T-helper 17 cell (primary cell): ENCODE measurements at regions not wholly inside any gene's neighbourhood (a gene's known extent, or its start where the extent isn't known, plus 50 kb on each side); places are given as distances from the start of the nearest gene placed in this dataset.
"Not testable (repeated sequence)": the region's sequence is repeated elsewhere in the genome, so short reads cannot be mapped to it uniquely, and the experiment has no call there.

Experiments used
- ATAC-seq: fragments of 150-1000 bp; cut with Tn5 transposase; 2 replicates; pipeline ENCODE4 v1.10.0; 2021; ENCODE audit warnings: mild to moderate bottlenecking, moderate library complexity
- DNase-seq, 3 donors: peaks; one replicate each; pipeline versions ENCODE4 v3.0.0 to v3.0.0-alpha.2; 2020 to 2021
- H3K9me3 ChIP-seq: one replicate; pipeline ENCODE4 v1.7.0; 2013; ENCODE audit warnings: low read length, mild to moderate bottlenecking; ENCODE audit not compliant: control insufficient read depth, poor library complexity, severe bottlenecking
- H3K27ac Mint-ChIP-seq: one replicate; pipeline ENCODE4 v1.8.0; 2022; ENCODE audit warnings: mild to moderate bottlenecking, moderate library complexity, mixed read lengths
- H3K27me3 Mint-ChIP-seq: one replicate; pipeline ENCODE4 v1.8.0; 2022; ENCODE audit warnings: mixed read lengths
- H3K36me3 Mint-ChIP-seq: one replicate; pipeline ENCODE4 v1.8.0; 2022; ENCODE audit warnings: low read depth, mixed read lengths
- H3K4me1 Mint-ChIP-seq: one replicate; pipeline ENCODE4 v1.8.0; 2022; ENCODE audit warnings: mild to moderate bottlenecking, mixed read lengths
- H3K4me3 Mint-ChIP-seq: one replicate; pipeline ENCODE4 v1.8.0; 2022; ENCODE audit warnings: mild to moderate bottlenecking, moderate library complexity, mixed read lengths

DNA sequence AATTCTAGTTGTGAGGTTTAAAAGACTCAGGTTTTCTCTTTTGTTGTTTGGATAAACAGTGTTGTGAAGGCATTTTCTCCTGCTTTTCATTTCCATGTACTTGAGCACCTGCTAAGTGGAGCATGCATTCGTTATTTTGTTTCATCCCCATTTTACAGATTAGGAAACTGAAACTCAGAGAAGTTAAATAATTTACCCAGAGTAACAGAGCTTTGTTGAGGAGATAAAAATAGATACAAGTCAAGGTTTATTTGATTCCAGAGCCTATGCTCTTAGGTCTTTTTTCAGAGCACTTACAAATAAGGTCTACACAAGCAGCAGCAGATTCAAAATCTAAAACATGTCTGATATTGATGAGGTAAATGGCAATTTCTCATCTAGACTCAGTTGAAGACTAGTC is 254.7 kb upstream of the PTBP2 start:
- Mint-ChIP-seq H3K4me1 (no peaks in the 10 kb centered on the region), H3K36me3 (no peaks in the 10 kb centered on the region), H3K4me3 (no peak overlapping the region), H3K27me3 (no peaks in the 10 kb centered on the region), H3K27ac (no peak overlapping the region)
- H3K9me3 ChIP-seq, result no peaks in the 10 kb centered on the region
- DNase-seq (no peak), ATAC-seq (no peak)

DNA sequence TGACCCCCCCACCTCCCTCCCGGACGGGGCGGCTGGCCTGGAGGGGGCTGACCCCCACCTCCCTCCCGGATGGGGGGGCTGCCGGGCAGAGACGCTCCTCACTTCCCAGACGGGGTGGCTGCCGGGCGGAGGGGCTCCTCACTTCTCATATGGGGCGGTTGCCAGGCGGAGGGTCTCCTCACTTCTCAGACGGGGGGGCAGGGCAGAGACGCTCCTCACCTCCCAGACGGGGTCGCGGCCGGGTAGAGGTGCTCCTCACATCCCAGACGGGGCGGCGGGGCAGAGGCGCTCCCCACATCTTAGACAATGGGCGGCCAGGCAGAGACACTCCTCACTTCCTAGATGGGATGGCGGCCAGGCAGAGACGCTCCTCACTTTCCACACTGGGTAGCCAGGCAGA is 251.9 kb upstream of the PTBP2 start:
- not testable (repeated sequence) for H3K27me3 Mint-ChIP-seq, H3K4me1 Mint-ChIP-seq, DNase-seq

DNA sequence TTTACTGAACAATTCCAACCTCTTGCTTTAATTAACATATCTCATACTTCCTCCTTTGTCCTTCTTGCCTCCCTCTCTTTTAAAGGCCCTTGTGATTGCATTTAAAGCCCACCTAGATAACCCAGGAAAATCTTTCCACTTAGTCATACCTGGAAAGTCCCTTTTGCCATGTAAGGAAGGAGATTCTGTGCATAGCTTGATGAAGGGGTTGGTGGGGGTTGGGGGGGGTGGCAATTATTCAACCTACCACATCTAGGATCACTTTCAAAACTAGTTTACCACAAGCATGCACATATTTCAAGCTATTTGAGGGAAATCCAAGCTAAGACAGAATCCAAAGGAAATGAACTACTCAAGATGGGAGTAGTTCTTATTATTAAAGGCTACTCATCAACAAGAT is 249.1 kb upstream of the PTBP2 start:
- Mint-ChIP-seq H3K27me3 (no peaks in the 10 kb centered on the region), H3K27ac (no peak overlapping the region), H3K4me1 (no peaks in the 10 kb centered on the region), H3K36me3 (no peaks in the 10 kb centered on the region), H3K4me3 (no peak overlapping the region)
- no peak for ATAC-seq
- no peak for DNase-seq
- H3K9me3 ChIP-seq, result no peaks in the 10 kb centered on the region

More for the DNA sequence above, 251.9 kb upstream of the PTBP2 start:
- not testable (repeated sequence) for H3K36me3 Mint-ChIP-seq, H3K4me3 Mint-ChIP-seq, ATAC-seq, H3K9me3 ChIP-seq, H3K27ac Mint-ChIP-seq

DNA sequence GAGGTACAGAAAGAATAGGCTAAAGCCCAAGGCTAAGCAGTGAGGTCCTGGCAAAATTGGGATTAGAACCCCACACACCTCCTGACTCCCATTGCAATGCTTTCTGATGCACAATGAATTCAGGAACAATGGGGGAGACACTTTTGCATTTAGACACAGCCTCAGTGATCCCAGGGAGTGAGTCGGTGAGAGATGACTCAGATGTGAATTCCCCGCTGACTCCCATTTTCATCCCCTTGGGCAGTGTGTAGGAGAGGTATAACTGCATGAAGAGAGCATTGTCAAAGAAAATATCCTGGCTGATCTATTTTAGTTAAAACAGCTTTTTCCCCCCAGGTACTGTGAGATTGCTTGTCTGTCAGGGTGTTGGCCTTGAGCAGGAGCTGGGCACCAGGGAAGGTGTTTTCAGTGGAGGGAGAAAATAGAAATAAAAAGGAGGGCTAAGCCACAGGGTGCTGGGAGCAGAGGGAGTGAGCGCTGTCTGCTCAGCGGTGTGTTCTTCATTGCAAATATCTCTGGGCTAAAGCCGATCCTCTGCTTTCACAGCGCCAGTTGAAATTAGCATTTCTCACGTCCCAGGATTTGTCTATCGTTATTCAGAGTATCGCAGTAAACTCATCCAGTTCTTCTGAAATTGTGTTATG is 247.7 kb upstream of the PTBP2 start:
- no peaks in the 10 kb centered on the region for H3K36me3 Mint-ChIP-seq
- DNase-seq, result no peak
- H3K27ac Mint-ChIP-seq, result no peak overlapping the region
- no peak for ATAC-seq
- no peaks in the 10 kb centered on the region for H3K9me3 ChIP-seq
- no peaks in the 10 kb centered on the region for H3K4me1 Mint-ChIP-seq
- no peaks in the 10 kb centered on the region for H3K27me3 Mint-ChIP-seq
- H3K4me3 Mint-ChIP-seq, result no peak overlapping the region

DNA sequence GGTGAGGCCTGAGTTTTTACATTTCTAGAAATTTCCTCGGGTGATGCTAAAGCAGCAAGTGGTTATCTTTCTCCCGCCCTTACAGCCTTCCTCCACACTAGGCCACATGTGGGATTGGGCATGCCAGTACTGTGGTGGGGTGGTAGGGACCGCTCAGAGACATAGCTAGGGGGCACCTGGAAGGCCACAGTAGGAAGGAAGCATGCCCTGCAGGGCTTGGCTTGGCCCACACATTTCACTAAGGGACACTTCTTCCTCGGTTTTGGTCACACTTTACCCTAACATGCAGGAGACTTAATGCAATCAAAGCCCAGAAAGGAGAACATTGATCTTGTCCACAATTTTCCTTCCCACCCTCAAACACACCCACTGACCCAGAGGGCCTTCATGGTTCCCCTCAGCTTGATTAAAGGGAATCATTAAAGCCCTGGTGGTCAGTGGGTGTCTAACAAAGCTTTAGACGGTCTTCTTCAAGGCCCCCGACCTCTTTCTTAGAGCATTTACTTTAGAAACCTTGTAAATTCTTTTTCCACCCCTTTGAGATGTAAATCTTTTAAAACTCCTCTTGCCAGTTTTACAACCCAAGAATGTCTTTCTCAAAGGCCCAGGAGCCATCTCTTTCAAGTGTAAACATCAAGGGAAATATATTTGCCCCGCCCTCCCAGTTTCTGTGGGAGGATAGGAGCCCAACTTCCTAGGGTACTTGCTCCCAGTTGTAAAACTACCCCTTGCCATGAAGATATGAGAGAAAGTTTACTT is 246.4 kb upstream of the PTBP2 start:
- ATAC-seq, result no peak
- no peak for DNase-seq
- no peaks in the 10 kb centered on the region for H3K27me3 Mint-ChIP-seq
- H3K4me3 Mint-ChIP-seq, result no peak overlapping the region
- H3K9me3 ChIP-seq, result no peaks in the 10 kb centered on the region
- no peak overlapping the region for H3K27ac Mint-ChIP-seq
- no peaks in the 10 kb centered on the region for H3K4me1 Mint-ChIP-seq
- no peaks in the 10 kb centered on the region for H3K36me3 Mint-ChIP-seq

DNA sequence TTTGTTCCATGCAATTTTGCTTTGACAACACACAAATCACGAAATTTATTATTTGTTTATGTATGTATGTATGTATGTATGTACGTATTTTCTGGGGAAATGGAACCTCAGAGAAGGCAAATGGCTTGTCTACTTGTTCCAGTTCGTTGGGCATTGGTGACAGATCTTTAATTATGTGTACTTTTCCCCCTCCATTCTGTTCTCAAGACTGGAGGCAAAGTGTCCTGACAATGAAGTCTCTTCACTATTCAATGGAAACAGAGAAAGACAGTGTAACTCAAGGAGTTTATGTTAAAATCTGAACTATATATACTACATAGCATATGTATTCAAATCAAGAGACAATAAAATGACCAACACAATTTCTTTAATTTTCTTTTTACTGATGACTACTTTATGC is 245.7 kb upstream of the PTBP2 start:
- DNase-seq (no peak), ATAC-seq (no peak)
- H3K27ac Mint-ChIP-seq, result no peak overlapping the region
- H3K4me3 Mint-ChIP-seq, result no peak overlapping the region
- H3K9me3 ChIP-seq, result no peaks in the 10 kb centered on the region
- no peaks in the 10 kb centered on the region for H3K36me3 Mint-ChIP-seq
- no peaks in the 10 kb centered on the region for H3K27me3 Mint-ChIP-seq
- no peaks in the 10 kb centered on the region for H3K4me1 Mint-ChIP-seq

DNA sequence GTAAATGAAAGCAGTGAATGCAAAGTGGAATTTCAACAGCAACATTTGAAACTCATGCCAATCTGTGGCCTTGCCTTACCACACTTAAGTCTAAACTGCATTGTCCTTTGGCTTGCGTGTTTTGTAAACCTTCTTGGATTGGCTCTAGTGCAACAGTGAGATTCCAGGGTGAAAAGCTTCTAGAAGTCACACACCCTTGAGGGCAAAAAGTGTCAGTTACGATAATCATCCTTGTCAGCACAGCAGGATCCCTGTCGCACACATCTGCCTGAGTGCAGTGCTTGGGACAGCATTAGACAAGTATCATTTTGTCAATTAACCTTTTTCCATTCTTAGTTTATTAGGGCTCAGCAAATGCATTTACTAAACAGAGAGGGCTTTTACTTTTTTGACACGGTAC is 243.4 kb upstream of the PTBP2 start:
- H3K36me3 Mint-ChIP-seq, result no peaks in the 10 kb centered on the region
- DNase-seq (no peak), ATAC-seq (no peak)
- peaks cover 4% of the 10 kb centered on the region for H3K9me3 ChIP-seq
- H3K27me3 Mint-ChIP-seq, result no peaks in the 10 kb centered on the region
- H3K27ac Mint-ChIP-seq, result no peak overlapping the region
- H3K4me1 Mint-ChIP-seq, result no peaks in the 10 kb centered on the region
- H3K4me3 Mint-ChIP-seq, result no peak overlapping the region

DNA sequence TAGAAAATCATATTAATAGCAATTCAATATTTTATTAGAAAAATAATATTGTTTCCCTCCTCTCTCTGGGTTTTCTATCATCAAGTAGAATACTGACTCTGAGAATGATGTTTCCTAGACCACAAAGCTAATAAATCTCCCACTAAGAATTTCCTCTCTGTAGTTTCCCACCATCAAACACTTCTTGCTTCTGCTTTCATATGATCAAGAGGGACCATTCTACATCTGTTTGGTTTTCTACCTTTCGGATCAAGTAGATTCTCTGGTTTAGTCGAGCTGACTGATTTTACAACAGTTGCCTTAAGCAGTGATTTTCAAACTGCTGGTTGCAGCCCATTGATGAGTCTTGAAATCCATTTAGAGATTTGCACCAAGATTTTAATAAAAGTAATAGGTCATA is 240.2 kb upstream of the PTBP2 start:
- H3K4me3 Mint-ChIP-seq, result no peak overlapping the region
- peaks cover 4% of the 10 kb centered on the region for H3K9me3 ChIP-seq
- H3K36me3 Mint-ChIP-seq, result no peaks in the 10 kb centered on the region
- DNase-seq (no peak), ATAC-seq (no peak)
- H3K27me3 Mint-ChIP-seq, result no peaks in the 10 kb centered on the region
- no peaks in the 10 kb centered on the region for H3K4me1 Mint-ChIP-seq
- no peak overlapping the region for H3K27ac Mint-ChIP-seq

DNA sequence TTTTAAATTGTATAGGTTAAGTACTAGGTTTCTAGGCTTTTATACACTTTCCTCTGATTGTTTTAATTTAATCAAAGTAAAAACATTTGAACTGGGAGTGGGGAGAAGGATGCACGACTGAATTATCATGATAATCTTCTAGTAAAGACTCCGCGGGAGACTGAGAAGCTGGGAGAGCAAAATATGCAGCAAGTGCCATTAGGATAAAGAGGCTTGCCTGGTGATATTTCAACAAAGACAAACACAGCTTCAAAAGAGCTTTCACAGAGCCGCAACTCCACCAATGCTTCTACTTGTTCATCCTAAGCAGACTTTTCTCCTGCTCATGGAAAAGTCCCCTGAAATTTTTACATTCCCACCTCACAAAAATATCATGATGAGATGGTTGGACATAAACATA is 239.0 kb upstream of the PTBP2 start:
- Mint-ChIP-seq H3K4me1 (no peaks in the 10 kb centered on the region), H3K36me3 (no peaks in the 10 kb centered on the region), H3K27ac (no peak overlapping the region), H3K4me3 (no peak overlapping the region), H3K27me3 (no peaks in the 10 kb centered on the region)
- DNase-seq (no peak), ATAC-seq (no peak)
- H3K9me3 ChIP-seq, result peaks cover 4% of the 10 kb centered on the region

DNA sequence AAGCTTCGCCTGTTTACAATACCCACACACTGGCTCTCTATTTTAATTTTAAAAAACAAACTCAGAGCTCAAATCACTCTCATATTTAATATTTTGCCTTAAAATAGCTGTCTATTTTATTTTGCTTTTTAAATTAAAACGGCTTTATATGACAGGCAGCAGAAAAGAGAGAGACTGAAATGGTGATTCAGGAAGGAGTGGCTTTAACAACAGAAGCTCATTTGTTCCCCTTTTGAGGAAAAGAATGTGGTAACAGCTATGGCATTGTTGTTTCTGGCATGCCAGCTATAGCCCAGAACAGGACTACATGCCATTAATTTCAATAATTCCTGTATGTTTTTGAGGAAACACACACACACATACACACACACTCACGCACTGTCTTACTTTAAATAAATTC is 234.2 kb upstream of the PTBP2 start:
- H3K4me1 Mint-ChIP-seq, result no peaks in the 10 kb centered on the region
- ATAC-seq, result no peak

DNA sequence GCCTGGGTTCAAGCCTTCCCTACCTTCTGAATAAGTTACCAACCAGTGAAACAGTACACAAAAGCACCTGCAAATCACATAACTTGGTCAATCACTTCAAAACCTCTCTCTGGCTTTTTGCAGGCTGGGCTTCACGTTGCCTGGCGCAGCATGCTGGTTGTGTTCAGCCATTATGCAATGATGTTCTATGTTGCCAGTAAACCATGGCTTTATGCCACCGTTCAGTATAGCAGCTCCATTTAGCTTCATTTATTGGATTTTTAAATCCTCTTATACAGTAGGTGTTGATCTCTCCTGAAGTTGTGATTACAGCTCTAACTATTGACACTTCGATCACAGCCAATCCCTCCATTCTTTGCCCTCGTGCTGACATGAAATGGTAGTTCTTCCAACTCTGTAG is 233.6 kb upstream of the PTBP2 start:
- Mint-ChIP-seq H3K27ac (no peak overlapping the region), H3K36me3 (no peaks in the 10 kb centered on the region), H3K27me3 (no peaks in the 10 kb centered on the region), H3K4me1 (no peaks in the 10 kb centered on the region), H3K4me3 (no peak overlapping the region)
- H3K9me3 ChIP-seq, result no peaks in the 10 kb centered on the region
- no peak for DNase-seq
- ATAC-seq, result no peak

More for the DNA sequence above, 234.2 kb upstream of the PTBP2 start:
- DNase-seq, result no peak
- peaks cover under 1% of the 10 kb centered on the region for H3K9me3 ChIP-seq
- no peak overlapping the region for H3K27ac Mint-ChIP-seq
- no peaks in the 10 kb centered on the region for H3K36me3 Mint-ChIP-seq
- H3K27me3 Mint-ChIP-seq, result no peaks in the 10 kb centered on the region
- no peak overlapping the region for H3K4me3 Mint-ChIP-seq

DNA sequence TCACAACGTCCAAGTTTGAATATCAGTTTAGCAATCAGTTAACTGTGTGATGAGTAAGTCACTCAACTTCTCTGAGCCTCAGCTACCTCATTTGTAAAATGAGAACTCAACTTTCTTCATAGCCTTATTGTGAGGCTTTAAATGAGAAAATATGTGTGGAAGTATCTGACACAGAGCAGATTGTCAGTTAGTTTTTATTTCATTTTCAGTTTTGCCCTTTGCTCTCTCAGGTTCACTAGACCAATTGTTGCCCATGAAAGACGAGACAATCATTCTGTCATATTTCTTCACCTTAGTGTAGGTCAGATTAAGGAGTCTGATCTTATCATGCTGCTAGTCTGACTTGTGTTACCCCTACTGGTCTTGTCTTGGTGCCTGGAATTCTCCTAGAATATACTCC is 232.8 kb upstream of the PTBP2 start:
- no peaks in the 10 kb centered on the region for H3K4me1 Mint-ChIP-seq
- ATAC-seq (no peak), DNase-seq (no peak)
- no peaks in the 10 kb centered on the region for H3K9me3 ChIP-seq
- no peaks in the 10 kb centered on the region for H3K27me3 Mint-ChIP-seq
- H3K27ac Mint-ChIP-seq, result no peak overlapping the region
- no peak overlapping the region for H3K4me3 Mint-ChIP-seq
- no peaks in the 10 kb centered on the region for H3K36me3 Mint-ChIP-seq

DNA sequence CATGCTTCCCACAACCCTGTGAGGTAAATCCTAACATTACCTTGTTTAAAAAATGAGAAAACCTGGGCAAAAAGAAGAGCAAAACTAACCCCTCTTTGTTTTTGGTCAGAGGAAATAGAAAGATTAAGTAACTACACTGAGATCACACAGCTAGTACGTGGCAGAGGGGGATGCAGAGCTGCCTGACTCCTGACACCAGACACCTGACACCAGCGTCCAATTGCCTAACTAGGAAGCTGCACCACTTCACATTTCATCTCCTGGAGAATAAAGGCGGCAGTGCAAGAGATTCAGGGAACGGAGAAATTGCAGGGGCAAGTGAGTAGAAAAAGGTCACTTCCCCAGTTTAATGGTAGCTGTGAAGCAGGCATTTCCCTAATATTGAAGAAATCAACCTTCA is 229.3 kb upstream of the PTBP2 start:
- no peaks in the 10 kb centered on the region for H3K4me1 Mint-ChIP-seq
- H3K4me3 Mint-ChIP-seq, result no peak overlapping the region
- no peak for ATAC-seq
- no peaks in the 10 kb centered on the region for H3K27me3 Mint-ChIP-seq
- H3K36me3 Mint-ChIP-seq, result no peaks in the 10 kb centered on the region
- no peaks in the 10 kb centered on the region for H3K9me3 ChIP-seq
- no peak overlapping the region for H3K27ac Mint-ChIP-seq
- no peak for DNase-seq

DNA sequence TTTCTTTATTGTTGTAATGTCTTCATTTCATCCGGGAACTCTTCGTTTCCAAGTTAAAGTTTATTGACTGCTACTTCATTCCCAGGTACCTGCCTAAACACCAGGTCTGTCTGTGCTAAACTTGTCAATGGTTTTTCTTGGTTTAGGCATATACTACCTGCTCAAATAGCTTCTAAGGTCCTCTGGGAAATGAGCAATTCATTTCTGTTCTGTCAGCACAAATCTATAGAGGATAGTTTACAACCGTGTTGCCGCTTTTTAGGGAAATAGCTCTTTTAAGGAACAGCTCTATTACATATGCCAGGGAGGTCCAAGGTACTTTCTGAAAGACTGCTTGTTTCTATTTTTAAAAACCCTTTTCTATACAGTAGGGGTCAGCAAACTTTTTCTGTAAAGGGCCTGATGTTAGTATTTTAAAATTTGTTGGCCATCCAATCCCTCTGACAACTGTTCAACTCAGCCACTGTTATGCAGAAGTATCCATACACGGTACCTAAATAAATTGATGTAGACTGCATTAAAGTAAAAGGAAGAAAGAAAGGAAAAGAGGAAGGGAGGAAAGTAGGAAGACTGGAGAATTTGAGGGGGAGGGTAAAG is 222.7 kb upstream of the PTBP2 start:
- Mint-ChIP-seq H3K4me3 (no peak overlapping the region), H3K4me1 (no peaks in the 10 kb centered on the region), H3K27ac (no peak overlapping the region), H3K27me3 (peaks cover 6% of the 10 kb centered on the region), H3K36me3 (no peaks in the 10 kb centered on the region)
- no peaks in the 10 kb centered on the region for H3K9me3 ChIP-seq
- ATAC-seq (no peak), DNase-seq (no peak)
